ENCODE measurements at regions not wholly inside any gene's neighbourhood (a gene's known extent, or its start where the extent isn't known, plus 50 kb on each side); places are given as distances from the start of the nearest gene placed in this dataset.

DNA sequence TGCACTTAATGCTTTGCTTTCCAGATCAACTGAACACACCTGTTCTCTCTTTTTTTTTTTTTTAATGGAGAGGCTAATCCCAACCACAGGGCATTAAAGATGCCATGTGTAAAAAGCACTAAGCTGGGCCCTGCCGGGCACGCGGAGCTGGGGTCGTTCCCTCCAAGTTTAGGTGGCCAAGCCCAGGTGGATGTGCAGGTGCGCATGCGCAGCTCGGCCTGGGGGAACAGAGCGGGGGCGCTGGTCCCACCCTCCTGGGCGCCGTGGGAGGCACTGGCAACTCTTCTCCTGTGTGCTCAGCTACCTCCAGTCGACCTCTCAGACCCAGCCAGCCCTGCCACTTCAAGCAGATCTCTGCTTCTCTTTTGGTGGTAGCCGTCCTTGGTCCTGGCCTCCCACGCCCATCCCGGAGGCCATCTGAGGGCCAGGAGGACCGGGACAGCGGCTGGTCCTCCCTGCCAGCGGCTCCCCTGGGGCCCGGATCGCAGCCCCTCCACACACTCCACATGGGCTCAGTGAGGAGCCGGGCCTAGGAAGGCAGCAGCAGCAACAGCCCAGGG, 679.3 kb downstream of the BCL11B start:
- TF ChIP-seq, protein P1, sequence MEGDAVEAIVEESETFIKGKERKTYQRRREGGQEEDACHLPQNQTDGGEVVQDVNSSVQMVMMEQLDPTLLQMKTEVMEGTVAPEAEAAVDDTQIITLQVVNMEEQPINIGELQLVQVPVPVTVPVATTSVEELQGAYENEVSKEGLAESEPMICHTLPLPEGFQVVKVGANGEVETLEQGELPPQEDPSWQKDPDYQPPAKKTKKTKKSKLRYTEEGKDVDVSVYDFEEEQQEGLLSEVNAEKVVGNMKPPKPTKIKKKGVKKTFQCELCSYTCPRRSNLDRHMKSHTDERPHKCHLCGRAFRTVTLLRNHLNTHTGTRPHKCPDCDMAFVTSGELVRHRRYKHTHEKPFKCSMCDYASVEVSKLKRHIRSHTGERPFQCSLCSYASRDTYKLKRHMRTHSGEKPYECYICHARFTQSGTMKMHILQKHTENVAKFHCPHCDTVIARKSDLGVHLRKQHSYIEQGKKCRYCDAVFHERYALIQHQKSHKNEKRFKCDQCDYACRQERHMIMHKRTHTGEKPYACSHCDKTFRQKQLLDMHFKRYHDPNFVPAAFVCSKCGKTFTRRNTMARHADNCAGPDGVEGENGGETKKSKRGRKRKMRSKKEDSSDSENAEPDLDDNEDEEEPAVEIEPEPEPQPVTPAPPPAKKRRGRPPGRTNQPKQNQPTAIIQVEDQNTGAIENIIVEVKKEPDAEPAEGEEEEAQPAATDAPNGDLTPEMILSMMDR (IDR thresholded peaks at IDR 0.05): no peak
- TF ChIP-seq ZFX (IDR thresholded peaks at IDR 0.05; ENCODE audit: borderline replicate concordance): no peak

DNA sequence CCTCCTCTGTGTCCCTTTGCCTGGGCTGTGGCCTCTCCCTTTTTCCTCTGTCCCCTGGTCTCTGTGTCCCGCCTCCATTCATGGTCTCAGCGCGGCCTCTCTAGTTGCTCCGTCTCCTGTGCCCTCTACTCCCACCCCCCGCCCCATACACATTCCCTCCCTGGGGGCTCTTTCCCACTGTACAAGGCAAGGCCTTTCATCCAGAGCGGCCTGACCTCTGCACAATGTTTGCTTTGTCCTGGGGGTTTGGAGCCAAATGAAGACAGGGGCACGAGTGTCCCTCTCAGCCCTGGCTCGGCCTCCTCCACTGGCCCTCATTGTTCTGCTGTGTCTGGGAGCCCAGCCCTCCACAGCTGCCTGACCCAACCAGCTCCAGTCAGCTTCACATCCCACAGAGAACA, 678.6 kb downstream of the BCL11B start:
- H3K27ac ChIP-seq: no peak overlapping the region
- TF ChIP-seq, protein P1 (IDR thresholded peaks at IDR 0.05): no peak
- TF ChIP-seq ZFX (IDR thresholded peaks at IDR 0.05; ENCODE audit: borderline replicate concordance): no peak

More for the DNA sequence above, 679.3 kb downstream of the BCL11B start:
- H3K27ac ChIP-seq: no peak overlapping the region

DNA sequence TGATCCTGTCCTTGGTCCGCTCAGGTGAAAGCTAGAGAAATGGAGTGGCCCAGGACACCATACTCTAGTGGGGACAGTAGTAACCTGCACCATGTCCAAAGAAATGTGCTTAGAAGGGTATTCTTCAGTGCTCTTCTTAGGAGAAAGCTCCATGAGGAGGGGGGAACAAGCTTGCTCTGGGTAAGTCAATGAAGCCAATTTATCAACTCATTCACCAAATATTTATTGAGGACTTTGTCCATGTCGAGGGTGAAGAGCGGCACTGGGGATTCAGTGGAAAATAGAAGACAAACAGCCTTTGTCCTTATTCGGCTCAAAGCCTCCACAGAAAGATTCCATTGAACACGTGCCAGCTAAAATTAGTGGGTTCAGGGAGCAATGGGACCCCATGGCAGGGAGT, 677.8 kb downstream of the BCL11B start:
- no peak overlapping the region for H3K27ac ChIP-seq
- TF ChIP-seq, protein P1 (IDR thresholded peaks at IDR 0.05): no peak
- no peak for TF ChIP-seq ZFX (IDR thresholded peaks at IDR 0.05; ENCODE audit: borderline replicate concordance)

DNA sequence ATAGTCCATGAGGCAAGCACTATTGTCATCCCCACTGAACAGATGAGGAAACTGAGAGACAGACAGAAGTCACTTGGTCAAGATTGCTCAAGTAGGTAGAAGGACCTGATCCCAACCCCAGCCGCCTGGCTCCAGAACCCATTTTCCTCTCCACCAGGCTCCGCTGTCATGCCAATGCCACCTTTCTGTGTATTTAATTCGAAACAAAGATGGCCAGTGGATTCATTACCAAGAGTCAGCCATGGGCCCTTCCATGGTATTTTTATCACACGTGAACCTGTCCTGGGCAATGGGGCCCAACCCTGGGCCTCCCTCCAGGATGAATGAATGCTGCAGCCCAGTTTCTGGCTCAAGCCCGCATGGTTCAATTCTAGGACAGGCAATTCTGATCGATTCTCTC, 673.4 kb downstream of the BCL11B start:
- TF ChIP-seq, protein P1 (IDR thresholded peaks at IDR 0.05): no peak
- TF ChIP-seq ZFX (IDR thresholded peaks at IDR 0.05; ENCODE audit: borderline replicate concordance): no peak
- no peak overlapping the region for H3K27ac ChIP-seq

DNA sequence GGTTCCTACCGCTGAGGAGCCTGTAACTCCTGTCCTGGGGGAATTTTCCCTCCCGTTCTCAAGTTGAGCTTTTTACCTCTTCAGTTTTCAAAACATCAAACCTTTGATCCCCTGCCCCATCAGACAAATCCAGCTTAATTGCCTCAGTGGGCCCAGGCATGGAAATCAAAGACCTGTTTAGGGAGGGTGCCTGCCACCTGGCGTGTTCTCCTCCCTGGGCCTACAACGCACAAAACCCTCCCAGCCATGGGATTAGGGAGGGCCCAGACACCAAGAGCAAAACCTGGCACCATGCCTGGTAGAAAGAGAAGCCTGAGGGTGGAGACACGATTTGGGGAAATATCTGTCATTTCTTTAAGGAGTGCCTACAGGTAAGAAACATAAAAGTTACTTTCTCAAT, 672.9 kb downstream of the BCL11B start:
- TF ChIP-seq ZFX (IDR thresholded peaks at IDR 0.05; ENCODE audit: borderline replicate concordance): no peak
- TF ChIP-seq, protein P1 (IDR thresholded peaks at IDR 0.05): no peak
- no peak overlapping the region for H3K27ac ChIP-seq

DNA sequence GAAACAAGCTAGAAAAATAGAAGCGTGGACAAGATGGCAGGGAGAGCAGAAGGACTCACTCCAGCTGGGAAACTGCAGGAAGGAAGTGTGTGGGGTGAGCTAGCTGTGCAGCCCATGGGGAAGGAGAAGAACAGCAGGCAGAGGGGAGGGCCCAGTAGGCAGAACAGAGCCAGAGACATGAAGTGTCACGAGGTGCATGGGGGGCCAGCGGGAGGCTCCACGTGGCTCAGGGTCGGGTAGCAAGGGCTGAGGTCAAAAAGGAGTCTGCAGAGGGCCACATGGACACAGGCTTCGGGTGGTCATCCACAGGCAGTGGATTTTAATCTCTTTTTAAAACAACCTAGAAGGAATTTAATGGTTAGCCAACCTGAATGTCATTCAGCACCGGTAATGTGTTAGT, 669.0 kb downstream of the BCL11B start:
- H3K27ac ChIP-seq: no peak overlapping the region
- TF ChIP-seq, protein P1 (IDR thresholded peaks at IDR 0.05): no peak
- no peak for TF ChIP-seq ZFX (IDR thresholded peaks at IDR 0.05; ENCODE audit: borderline replicate concordance)

DNA sequence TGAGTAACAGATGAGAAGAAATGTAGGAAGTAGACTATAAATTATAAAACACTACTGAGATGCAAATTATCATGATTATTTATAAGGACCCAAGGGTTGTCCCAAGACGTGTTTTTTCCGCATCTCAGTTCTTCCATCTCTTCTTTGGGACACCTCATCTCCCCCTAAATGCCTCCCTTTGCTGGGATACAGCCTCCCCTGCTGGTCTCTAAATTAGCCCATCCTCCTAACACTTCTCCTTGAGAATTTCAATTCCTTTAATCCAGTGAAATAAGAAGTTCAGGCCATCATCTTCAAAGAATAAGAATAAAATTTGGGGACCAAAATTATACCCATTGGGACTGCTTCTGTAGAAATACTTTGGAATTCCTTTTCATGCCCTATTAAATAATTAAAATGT, 667.0 kb downstream of the BCL11B start:
- TF ChIP-seq, protein P1 (IDR thresholded peaks at IDR 0.05): no peak
- TF ChIP-seq ZFX (IDR thresholded peaks at IDR 0.05; ENCODE audit: borderline replicate concordance): no peak
- H3K27ac ChIP-seq: no peak overlapping the region
